ENCODE measurements at regions not wholly inside any gene's neighbourhood (a gene's known extent, or its start where the extent isn't known, plus 50 kb on each side); places are given as distances from the start of the nearest gene placed in this dataset.

DNA sequence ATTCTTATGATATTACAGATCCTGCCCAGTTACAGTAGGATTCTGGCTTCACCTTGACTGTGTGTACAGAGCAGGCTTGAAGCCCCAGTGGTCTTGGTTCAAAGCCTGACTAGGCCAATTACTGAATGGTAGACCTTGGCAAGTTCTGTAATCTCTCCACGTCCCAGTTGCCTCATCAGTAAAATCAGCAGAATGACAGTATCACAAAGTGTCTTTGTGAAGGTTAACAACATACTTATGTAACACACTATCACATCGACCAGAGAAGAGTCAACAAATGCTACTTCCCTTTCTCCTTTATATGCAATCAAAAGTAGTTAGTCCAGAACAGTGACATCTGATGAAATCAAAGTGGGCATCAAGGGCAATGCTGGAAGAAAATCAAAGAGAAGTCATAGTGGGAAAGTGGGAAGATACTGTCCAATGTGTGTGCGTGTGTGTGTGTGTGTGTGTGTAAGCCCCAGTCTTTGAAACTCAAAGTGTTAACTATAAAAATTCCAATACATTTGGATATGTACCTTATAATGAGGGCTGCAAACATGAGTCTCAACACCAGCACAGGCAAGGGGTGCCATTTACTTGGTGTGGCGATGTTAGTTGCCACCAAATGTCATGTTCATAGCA, 93.5 kb upstream of the EGFLAM start:
- Mint-ChIP-seq H3K9me3 (ENCODE audit: unreplicated experiment) (no peaks in the 10 kb centered on the region), H3K36me3 (ENCODE audit: insufficient read depth, unreplicated experiment) (peaks cover 5% of the 10 kb centered on the region), H3K27me3 (ENCODE audit: insufficient read depth, unreplicated experiment) (peaks cover 7% of the 10 kb centered on the region), H3K4me3 (ENCODE audit: unreplicated experiment) (no peak overlapping the region), H3K27ac (ENCODE audit: low read depth, unreplicated experiment) (no peak overlapping the region), H3K4me1 (ENCODE audit: insufficient read depth, unreplicated experiment) (no peaks in the 10 kb centered on the region)
- intact Hi-C loops (cut with micrococcal nuclease), result no loop called here
- no peak for DNase-seq (ENCODE audit: unreplicated experiment)
- POLR2A ChIA-PET, result interaction anchor here (1.0 kb wide), 1 partner anchor 50 kb away, joined by 3 read pairs; no protein-coding TSS in a partner anchor
- CTCF ChIA-PET, result interaction anchor here (0.6 to 1.3 kb wide), 4 partner anchors 17 to 277 kb away, joined by 3 to 4 read pairs (median 3); no protein-coding TSS in a partner anchor
- BruUV-seq (replicated peaks), result no TSS peak
- TF ChIP-seq, protein P1, sequence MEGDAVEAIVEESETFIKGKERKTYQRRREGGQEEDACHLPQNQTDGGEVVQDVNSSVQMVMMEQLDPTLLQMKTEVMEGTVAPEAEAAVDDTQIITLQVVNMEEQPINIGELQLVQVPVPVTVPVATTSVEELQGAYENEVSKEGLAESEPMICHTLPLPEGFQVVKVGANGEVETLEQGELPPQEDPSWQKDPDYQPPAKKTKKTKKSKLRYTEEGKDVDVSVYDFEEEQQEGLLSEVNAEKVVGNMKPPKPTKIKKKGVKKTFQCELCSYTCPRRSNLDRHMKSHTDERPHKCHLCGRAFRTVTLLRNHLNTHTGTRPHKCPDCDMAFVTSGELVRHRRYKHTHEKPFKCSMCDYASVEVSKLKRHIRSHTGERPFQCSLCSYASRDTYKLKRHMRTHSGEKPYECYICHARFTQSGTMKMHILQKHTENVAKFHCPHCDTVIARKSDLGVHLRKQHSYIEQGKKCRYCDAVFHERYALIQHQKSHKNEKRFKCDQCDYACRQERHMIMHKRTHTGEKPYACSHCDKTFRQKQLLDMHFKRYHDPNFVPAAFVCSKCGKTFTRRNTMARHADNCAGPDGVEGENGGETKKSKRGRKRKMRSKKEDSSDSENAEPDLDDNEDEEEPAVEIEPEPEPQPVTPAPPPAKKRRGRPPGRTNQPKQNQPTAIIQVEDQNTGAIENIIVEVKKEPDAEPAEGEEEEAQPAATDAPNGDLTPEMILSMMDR (IDR thresholded peaks at IDR 0.05; ENCODE audit: unreplicated experiment), result no peak

DNA sequence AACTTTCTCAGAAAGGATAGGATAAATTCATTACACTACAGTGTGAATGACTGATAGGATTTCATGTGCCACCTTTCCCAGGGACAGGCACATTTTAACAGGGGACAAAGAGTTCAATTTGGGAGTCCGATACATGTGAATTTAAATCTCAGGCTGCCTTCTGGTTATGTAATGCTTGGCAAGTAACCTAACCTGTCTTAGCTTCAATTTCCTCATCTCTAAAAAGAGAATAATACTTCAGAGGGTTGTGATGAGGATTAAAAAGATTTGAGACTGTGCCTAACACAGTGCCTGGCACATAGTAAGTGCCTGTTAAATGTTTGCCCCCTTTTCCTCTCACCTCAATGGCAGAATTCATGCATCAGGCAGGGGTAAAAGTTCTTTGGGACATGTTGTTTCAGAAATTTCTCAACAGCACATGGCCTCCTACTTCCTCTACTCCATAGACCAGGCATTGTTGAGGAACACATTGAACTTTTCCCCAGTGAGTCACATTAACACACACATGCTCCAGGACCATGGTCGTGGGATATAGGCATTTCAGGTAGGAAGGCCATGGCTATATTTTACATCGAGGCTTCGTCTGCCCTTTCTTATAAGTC, 94.6 kb upstream of the EGFLAM start:
- POLR2A ChIA-PET, result no interaction called here
- H3K36me3 Mint-ChIP-seq (ENCODE audit: insufficient read depth, unreplicated experiment), result peaks cover 5% of the 10 kb centered on the region
- TF ChIP-seq, protein P1 (IDR thresholded peaks at IDR 0.05; ENCODE audit: unreplicated experiment), result no peak
- peaks cover 15% of the 10 kb centered on the region for H3K27me3 Mint-ChIP-seq (ENCODE audit: insufficient read depth, unreplicated experiment)
- intact Hi-C loops (cut with micrococcal nuclease), result no loop called here
- H3K4me1 Mint-ChIP-seq (ENCODE audit: insufficient read depth, unreplicated experiment), result no peaks in the 10 kb centered on the region
- DNase-seq (ENCODE audit: unreplicated experiment), result peak; percentile 6
- CTCF ChIA-PET, result interaction anchor here (1.3 kb wide), 1 partner anchor 29 kb away, joined by 4 read pairs; no protein-coding TSS in a partner anchor
- no peaks in the 10 kb centered on the region for H3K9me3 Mint-ChIP-seq (ENCODE audit: unreplicated experiment)
- BruUV-seq (replicated peaks), result no TSS peak
- H3K27ac Mint-ChIP-seq (ENCODE audit: low read depth, unreplicated experiment), result no peak overlapping the region
- no peak overlapping the region for H3K4me3 Mint-ChIP-seq (ENCODE audit: unreplicated experiment)

DNA sequence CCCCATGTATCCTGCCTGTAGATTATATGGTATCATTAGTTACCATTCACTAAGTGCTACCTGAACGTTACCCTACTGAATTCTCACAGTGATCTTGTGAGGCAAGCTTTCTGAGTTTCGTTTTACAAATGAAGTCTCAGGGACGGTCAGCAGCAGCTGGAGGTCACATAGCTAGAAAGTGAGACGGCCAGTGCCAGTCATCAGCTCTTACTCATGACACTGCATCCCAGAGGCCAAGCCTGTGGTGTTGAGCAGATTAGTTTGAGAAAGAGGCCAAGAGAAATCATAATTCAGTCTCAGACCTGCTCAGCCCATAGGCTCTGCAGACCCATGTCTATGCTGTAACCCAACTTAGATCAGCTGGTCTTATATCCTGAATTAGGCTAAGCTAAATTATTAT, 95.7 kb upstream of the EGFLAM start:
- DNase-seq (ENCODE audit: unreplicated experiment), result no peak
- TF ChIP-seq, protein P1 (IDR thresholded peaks at IDR 0.05; ENCODE audit: unreplicated experiment), result no peak
- Mint-ChIP-seq H3K4me3 (ENCODE audit: unreplicated experiment) (no peak overlapping the region), H3K27me3 (ENCODE audit: insufficient read depth, unreplicated experiment) (peaks cover 12% of the 10 kb centered on the region), H3K9me3 (ENCODE audit: unreplicated experiment) (no peaks in the 10 kb centered on the region), H3K4me1 (ENCODE audit: insufficient read depth, unreplicated experiment) (no peaks in the 10 kb centered on the region), H3K27ac (ENCODE audit: low read depth, unreplicated experiment) (no peak overlapping the region), H3K36me3 (ENCODE audit: insufficient read depth, unreplicated experiment) (peaks cover 5% of the 10 kb centered on the region)
- CTCF ChIA-PET, result interaction anchor here (1.5 kb wide), 1 partner anchor 30 kb away, joined by 4 read pairs; no protein-coding TSS in a partner anchor
- no TSS peak for BruUV-seq (replicated peaks)
- POLR2A ChIA-PET, result no interaction called here
- intact Hi-C loops (cut with micrococcal nuclease), result no loop called here

DNA sequence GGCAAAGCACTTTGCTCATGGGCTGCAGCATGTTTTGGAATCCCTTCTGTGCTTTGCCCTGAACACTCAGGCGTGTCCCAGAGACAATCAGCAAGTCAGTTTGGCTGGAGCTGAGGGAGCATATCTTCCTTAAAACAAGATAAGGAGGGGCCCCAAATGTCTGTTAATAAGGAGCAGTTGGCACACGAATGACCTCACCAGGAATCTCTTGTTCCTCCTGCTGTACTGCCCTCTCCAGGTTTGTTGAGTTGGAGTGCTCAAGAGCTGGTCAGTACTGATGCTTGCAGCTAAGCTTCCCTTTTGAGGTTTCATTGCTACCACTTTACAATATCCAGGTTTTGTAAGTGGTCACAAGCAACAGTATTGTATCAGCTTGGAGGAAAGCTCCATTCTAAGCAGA, 101.3 kb upstream of the EGFLAM start:
- H3K4me1 Mint-ChIP-seq (ENCODE audit: insufficient read depth, unreplicated experiment), result no peaks in the 10 kb centered on the region
- ChIA-PET CTCF (interaction anchor here (0.6 to 1.8 kb wide), 4 partner anchors 10 to 756 kb away, joined by 3 to 7 read pairs (median 4); no protein-coding TSS in a partner anchor), POLR2A (no interaction called here)
- no peaks in the 10 kb centered on the region for H3K9me3 Mint-ChIP-seq (ENCODE audit: unreplicated experiment)
- DNase-seq (ENCODE audit: unreplicated experiment), result no peak
- no peak overlapping the region for H3K4me3 Mint-ChIP-seq (ENCODE audit: unreplicated experiment)
- H3K27me3 Mint-ChIP-seq (ENCODE audit: insufficient read depth, unreplicated experiment), result peaks cover 12% of the 10 kb centered on the region
- H3K27ac Mint-ChIP-seq (ENCODE audit: low read depth, unreplicated experiment), result no peak overlapping the region
- intact Hi-C loops (cut with micrococcal nuclease), result no loop called here
- peaks cover 5% of the 10 kb centered on the region for H3K36me3 Mint-ChIP-seq (ENCODE audit: insufficient read depth, unreplicated experiment)
- no TSS peak for BruUV-seq (replicated peaks)
- TF ChIP-seq, protein P1 (IDR thresholded peaks at IDR 0.05; ENCODE audit: unreplicated experiment), result no peak
